ENCODE measurements at regions not wholly inside any gene's neighbourhood (a gene's known extent, or its start where the extent isn't known, plus 50 kb on each side); places are given as distances from the start of the nearest gene placed in this dataset.

GRCh38 chr11:81476345-81476744 lies 1257.3 kb downstream of the FAM181B start:
- TF ChIP-seq CTCF (IDR thresholded peaks at IDR 0.05; ENCODE audit: insufficient read depth, low read length, severe bottlenecking) = no peak
- no peaks in the 10 kb centered on the region for H3K36me3 ChIP-seq (ENCODE audit: control insufficient read depth, insufficient read depth, low read length)
- H3K27me3 ChIP-seq (ENCODE audit: control insufficient read depth, insufficient read depth, low read length) = no peaks in the 10 kb centered on the region
- no peak for FAIRE-seq
- peak; percentile 37 for DNase-seq (ENCODE audit: low read depth)
- no peak overlapping the region for H3K4me3 ChIP-seq (ENCODE audit: low read depth, low read length)

GRCh38 chr11:81472646-81473045 lies 1261.0 kb downstream of the FAM181B start:
- no peak overlapping the region for H3K4me3 ChIP-seq (ENCODE audit: low read depth, low read length)
- FAIRE-seq (no peak), DNase-seq (ENCODE audit: low read depth) (no peak)
- no peaks in the 10 kb centered on the region for H3K27me3 ChIP-seq (ENCODE audit: control insufficient read depth, insufficient read depth, low read length)
- no peaks in the 10 kb centered on the region for H3K36me3 ChIP-seq (ENCODE audit: control insufficient read depth, insufficient read depth, low read length)
- no peak for TF ChIP-seq CTCF (IDR thresholded peaks at IDR 0.05; ENCODE audit: insufficient read depth, low read length, severe bottlenecking)

GRCh38 chr11:81470446-81470845 lies 1263.2 kb downstream of the FAM181B start:
- no peak for DNase-seq (ENCODE audit: low read depth)
- Histone ChIP-seq H3K4me3 (ENCODE audit: low read depth, low read length) (no peak overlapping the region), H3K36me3 (ENCODE audit: control insufficient read depth, insufficient read depth, low read length) (no peaks in the 10 kb centered on the region), H3K27me3 (ENCODE audit: control insufficient read depth, insufficient read depth, low read length) (no peaks in the 10 kb centered on the region)
- TF ChIP-seq CTCF (IDR thresholded peaks at IDR 0.05; ENCODE audit: insufficient read depth, low read length, severe bottlenecking) = no peak
- FAIRE-seq = no peak

- Histone ChIP-seq H3K36me3 (ENCODE audit: control insufficient read depth, insufficient read depth, low read length) (no peaks in the 10 kb centered on the region), H3K4me3 (ENCODE audit: low read depth, low read length) (no peak overlapping the region), H3K27me3 (ENCODE audit: control insufficient read depth, insufficient read depth, low read length) (no peaks in the 10 kb centered on the region)
- no peak for TF ChIP-seq CTCF (IDR thresholded peaks at IDR 0.05; ENCODE audit: insufficient read depth, low read length, severe bottlenecking)
- DNase-seq (ENCODE audit: low read depth) = no peak
- no peak for FAIRE-seq
Measured at GRCh38 chr11:81459766-81460306, 1273.8 kb downstream of the FAM181B start.

GRCh38 chr11:81449588-81450156 lies 1284.0 kb downstream of the FAM181B start:
- Histone ChIP-seq H3K27me3 (ENCODE audit: control insufficient read depth, insufficient read depth, low read length) (no peaks in the 10 kb centered on the region), H3K4me3 (ENCODE audit: low read depth, low read length) (no peak overlapping the region), H3K36me3 (ENCODE audit: control insufficient read depth, insufficient read depth, low read length) (no peaks in the 10 kb centered on the region)
- peak; percentile 62 for DNase-seq (ENCODE audit: low read depth)
- no peak for FAIRE-seq
- no peak for TF ChIP-seq CTCF (IDR thresholded peaks at IDR 0.05; ENCODE audit: insufficient read depth, low read length, severe bottlenecking)

GRCh38 chr11:81444297-81444696 lies 1289.4 kb downstream of the FAM181B start:
- no peak for TF ChIP-seq CTCF (IDR thresholded peaks at IDR 0.05; ENCODE audit: insufficient read depth, low read length, severe bottlenecking)
- DNase-seq (ENCODE audit: low read depth) (no peak), FAIRE-seq (no peak)
- no peaks in the 10 kb centered on the region for H3K27me3 ChIP-seq (ENCODE audit: control insufficient read depth, insufficient read depth, low read length)
- no peaks in the 10 kb centered on the region for H3K36me3 ChIP-seq (ENCODE audit: control insufficient read depth, insufficient read depth, low read length)
- no peak overlapping the region for H3K4me3 ChIP-seq (ENCODE audit: low read depth, low read length)
